ENCODE measurements at regions not wholly inside any gene's neighbourhood (a gene's known extent, or its start where the extent isn't known, plus 50 kb on each side); places are given as distances from the start of the nearest gene placed in this dataset.

- DNase-seq: no peak
These were observed 54.7 kb downstream of the MYEOV start for GRCh38 chr11:69348414-69349235.

GRCh38 chr11:69350040-69350439 is 56.1 kb downstream of the MYEOV start:
- DNase-seq: no peak

DNA sequence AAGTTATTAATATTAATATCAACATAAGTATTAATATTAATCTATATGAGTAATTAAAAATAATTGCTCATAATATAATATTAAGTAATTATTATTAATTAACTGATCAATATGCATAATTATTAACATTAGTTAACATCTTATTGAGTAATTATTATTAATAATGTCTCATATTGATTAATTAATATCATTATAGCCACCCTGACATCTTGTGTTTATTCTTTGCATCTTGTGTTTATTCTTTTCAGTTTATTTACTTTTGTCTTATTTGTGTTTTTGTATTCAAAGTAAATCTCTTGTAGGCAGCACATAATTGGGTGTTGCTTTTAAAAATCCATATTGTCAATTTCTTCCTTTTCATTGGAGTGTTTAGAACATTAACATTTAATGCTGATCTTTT is 56.6 kb downstream of the MYEOV start:
- DNase-seq: no peak

- DNase-seq: no peak
These were observed 57.5 kb downstream of the MYEOV start for GRCh38 chr11:69351460-69351859.

DNA sequence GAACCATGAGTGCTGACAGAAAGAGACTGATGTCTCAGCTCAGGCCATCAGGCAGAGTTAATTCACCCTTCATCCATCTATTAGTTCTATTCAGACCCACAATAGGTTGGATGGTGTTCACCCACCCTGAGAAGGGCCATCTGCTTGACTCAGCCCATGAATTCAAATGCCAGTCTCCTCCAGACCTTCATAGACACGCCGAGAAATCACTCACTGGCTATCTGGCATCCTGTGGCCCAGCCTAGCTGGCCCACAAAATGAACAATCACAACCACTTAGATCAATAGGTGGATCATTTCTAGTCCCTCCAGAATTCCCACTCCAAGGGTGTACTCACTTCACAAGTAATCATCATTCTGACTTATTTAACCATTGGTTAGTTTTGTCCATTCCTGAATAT is 58.2 kb downstream of the MYEOV start:
- DNase-seq: no peak

DNA sequence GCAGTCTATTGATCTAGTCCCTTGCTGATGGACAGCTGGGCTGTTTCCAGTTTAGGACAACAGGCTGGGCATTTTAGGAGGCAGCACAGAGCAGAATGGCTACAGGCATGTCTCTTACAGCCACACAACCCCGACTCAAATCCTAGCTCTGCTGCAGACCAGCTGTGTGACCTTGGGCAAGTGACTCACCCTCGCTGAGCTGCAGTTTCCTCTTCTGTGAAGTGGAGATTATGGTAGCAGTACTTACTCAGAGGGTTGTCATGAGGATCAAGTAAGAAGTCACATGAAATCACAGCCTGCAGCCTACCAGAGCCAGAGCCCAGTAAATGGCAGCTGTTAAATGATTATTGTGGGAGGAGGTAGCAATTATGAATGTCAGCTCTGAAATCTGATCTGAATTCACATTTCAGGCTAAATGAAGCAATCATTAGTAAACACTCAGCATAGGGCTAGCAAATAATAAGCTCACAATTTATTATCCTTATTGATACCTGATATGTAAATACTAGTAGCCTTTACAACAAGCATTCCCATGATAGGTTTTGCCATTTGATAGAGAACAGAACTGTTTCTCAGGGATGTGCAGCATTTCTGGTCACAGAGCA is 58.9 kb downstream of the MYEOV start:
- no peak for DNase-seq

DNA sequence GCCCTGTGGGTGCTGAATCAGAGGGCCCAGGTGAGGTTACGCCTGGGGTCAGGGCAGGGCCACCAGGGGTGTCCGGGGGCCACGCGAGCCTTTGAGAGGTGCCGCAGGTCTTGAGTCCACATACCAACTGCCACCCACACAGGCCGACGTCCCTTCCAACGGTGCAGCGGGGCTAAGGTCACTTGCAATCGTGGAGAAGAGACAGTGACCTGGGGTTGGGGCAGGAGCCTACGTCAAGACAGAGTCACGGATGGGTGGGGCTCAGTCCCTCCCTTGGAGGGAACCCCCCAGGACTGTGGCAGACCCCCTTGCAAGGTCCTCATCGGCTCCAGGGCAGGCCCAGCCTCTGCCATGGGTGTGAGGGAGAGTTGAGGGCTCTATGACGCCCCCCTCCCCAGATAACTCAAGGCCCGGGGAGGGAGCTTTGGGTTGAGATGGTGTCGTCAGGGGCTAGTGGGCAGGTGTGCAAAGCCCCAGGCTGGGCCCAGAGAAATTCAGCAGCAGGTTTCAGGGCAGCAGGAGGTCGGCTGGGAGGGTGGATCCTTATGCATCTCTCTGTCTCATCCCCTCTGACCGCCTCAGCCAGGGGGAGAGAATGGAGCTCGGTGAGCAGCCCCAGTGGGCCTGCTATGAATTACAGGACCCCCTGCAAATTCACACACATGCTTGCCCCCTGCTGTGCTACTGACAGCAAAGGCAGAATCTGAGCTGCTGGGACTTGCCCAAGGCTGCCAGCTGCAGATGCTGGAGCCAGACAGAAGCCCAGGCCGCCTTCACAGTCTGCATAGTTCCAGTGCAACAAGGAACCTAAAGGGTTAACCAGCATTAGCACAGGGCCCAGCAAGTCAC is 60.0 kb downstream of the MYEOV start:
- DNase-seq: no peak

GRCh38 chr11:69354545-69354897 is 60.6 kb downstream of the MYEOV start:
- DNase-seq: no peak

DNA sequence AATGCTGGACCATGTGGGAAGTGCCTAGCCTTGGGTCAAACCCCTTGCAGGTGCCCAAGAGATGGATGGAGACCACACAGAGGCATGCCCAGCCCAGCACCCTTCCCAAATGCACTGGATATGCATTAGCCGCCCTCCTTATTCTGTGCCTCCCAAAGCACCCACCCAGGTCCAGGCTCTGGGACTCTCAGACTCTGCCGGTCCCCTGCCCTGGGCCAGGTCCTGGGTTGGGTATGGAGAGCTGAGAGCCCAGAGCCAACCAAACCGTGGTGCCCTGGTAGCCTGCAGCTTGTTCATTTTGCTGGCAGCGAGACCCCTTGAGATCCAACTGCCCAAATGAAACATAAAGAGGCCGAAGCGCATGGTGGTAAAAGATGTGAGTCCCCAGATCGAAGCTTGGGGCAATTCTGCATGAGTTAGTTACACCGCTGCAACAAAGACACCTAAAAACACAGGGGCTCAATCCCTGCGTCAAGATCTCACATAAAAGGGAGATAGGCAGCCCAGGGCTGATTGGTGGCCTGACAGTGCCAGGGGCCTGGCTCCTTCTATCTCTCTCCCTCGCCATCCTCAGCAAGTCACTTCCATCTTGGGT is 61.5 kb downstream of the MYEOV start:
- no peak for DNase-seq

DNA sequence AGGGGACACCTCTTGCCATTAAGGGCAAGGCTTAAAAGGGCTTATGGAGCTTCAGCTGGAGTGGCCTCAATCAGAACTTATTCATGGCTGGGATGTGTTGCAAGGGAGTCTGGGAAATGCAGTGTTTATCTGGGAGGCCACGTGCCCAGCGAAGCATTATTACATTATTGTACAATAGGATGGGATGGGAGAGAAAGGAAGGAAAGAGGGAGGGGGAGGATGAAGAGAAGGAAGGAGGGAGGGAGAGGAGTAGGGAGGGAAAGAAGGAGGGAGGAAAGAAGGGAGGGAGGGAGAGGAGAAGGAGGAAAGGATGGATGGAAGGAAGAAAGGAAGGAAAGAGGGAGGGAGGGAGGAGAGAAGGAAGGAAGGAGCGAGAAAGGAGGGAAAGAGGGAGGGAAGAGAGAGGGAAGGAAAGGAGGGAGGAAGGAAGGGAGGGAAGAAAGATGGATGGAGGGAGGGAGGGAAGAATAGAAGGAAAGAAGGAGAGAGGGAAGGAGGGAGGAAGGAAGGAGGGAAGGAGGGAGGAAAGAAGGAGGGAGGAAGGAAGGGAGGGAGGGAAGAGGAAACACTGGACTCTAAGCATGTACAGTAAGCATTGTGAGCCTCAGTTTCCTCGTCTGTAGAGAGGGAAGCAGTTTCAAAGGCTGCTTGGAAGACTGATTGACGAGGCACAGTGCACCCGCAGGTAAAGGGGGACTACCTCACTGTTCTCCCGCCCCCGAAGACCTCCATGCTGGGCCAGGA is 62.2 kb downstream of the MYEOV start:
- DNase-seq: no peak

DNA sequence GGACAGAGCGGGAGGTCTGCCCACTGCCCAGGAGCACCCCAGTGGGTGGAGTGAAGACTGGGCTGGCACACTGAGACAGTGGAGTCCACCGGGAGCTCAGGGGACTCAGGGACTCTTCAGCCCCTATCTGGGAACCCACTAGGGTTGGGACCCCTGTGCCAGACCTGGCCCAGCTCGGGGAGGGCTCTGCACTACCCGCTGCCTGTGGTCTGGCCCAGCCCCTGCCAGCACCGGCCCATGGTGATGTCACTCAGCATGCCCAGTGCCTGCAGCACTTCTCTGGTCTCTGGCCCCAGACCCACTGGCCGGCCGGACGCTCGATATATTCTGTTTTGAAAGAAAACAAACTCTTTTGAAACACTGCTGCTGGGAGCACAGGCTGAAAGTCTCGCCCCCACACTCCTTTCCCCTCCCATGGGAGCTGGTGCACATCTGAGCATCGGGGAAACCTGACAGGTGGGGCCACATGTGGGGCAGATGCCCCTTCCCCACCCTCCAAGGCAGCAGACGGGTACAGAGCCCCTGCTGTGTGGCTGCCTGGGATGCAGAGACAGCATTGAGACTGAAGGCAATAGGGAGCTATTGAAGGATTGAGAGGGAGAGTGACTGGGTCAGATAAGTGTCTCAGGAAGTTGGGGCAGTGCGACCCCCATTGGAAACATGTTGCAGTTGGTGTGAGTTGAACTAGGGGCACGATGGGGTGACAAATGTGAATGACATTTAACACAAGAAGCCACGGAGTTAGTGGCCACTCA is 62.9 kb downstream of the MYEOV start:
- no peak for DNase-seq

DNA sequence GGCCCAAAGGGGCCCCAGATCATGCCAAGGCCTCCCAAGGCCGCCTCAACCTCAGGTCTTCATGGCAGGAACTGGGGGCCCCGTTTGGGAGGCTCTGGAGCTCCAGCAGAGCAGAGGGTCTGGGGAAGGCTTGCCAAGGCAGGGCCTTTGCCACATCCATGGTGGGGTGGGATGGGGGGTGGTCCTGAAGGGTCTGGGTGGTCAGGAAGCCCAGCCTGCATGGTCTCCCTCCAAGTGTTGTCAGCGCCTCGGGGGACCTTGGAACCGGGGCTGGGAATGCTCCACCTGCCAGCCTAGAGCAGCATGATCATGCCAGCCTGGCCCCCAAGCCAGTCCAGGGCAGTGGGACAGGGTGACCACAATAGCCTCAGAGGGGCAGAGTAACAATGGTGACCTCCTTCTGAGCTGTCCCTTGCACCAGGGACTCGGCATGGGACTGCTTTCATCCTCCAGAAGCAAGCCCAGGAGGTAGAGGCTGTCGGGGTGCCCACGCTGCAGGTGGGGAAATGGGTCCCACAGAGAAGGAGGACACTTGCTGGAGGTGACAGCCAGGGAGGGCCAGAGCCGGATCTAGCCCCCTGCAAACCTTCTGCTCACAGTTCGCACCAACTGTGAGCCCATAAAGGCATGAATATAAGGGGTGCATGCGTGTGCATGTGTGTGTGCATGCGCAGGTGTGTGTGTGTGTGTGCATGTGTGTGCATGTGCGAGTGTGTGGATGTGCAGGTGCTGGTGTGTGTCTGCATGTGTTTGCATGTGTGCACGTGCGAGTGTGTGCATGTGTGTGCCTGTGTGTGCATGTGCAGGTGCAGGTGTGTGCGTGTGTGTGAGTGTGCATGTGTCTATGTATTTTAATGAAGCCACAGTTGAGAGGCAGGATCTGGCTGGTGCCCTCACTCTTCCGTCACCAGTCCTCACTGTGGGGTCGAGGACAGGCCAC is 63.8 kb downstream of the MYEOV start:
- DNase-seq: no peak

DNA sequence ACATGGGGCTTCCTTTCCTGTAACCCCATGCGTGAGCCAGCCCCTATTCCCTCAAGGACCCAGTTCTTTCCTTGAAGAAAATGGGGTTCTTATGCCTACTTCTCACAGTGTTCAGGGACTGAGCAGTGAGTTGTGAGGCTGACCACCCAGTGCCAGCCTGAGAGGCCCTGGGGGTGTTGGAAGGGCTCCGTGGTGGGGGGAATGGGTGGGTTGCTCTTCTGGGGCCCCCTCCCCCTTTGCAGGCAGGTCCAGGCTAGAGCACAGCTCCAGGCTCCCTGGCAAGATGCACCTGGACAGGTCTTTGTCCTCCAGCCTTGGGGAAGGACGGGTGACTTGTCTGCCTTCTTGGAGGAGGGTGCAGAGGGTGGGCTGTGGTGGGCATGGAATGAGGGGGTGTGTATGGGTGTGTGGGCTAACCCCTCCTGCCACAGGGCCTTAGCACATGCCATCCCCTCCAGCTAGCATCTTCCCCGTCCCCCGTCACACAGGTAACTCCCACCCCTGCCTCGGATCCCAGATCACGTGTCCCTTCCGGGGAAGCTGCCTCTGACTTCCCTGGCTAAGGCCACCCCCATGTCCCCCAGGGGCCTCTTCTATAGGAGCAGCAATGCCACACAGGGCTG is 64.6 kb downstream of the MYEOV start:
- DNase-seq: no peak

DNA sequence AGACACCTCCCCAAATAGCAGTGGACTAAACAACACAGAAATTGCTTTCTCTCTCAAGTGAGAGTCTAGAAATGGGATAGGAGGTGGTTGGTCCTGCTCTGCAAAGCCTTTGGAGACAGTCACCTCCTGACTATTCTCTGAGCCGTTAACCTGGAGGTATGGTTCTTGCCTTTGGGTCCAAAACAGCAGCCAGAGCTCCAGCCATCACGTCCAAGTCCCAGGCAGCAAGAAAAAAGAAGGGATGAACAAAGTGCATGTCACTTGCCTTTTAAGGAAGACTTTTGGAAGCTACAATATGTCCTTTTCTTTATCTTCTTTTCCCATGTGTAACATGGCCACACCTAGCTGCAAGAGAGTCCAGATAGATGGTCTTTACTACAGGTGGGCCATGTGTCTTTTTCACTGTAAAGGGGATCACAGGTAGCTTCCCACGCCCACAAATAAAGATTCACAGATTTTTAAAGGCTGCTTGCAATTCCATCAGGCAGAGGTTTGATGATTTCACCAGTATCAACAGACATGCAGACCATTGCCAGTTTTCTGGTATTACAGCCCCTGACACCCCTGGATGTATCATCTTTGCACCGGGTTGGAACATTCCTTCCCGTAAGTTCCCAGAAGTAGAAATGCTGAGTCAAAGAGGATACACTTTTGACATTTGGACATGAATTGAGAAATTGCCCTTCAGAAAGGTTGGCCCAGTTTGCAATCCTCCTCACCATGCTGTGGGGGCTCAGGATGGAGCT is 66.0 kb downstream of the MYEOV start:
- no peak for DNase-seq

GRCh38 chr11:69360606-69361005 is 66.7 kb downstream of the MYEOV start:
- DNase-seq: no peak

DNA sequence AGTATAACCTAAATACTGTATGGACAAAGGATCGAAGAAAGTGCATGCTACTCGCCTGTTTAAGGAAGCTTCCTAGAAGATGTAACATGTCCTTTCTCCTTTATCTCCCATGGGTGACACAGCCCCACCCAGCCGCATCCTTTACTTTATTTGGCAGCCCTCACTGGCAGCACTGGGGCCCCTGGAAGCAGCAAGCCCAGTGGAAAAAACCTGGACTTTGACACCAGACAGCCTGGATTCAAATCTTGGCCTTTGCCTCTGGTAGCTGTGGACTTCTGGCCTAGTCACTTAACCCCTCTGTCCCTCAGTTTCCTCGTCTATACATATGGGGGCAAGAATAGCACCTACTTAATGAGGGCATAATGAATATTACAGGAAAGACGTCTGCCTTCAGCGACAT is 67.1 kb downstream of the MYEOV start:
- DNase-seq: no peak

DNA sequence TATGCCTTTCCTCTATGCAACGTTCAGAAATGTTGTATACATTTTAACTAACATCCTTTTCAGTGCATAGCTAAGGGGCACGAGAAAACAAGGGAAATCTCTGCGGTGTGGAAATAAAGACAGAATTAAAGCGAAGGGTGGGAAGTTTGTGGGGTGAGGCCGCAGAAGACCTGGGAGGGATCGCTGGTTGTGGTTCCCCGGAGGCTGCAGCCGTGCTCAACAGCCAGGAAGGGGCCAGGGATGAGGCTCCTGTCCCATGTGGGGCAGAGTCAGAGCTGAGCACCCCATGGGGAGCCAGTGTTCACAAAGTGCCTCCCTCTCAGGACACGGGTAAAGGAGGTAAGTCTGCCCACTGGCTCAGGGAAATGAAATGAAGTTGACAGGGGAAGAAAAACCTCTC is 67.5 kb downstream of the MYEOV start:
- no peak for DNase-seq

- DNase-seq: no peak
These were observed 68.4 kb downstream of the MYEOV start for GRCh38 chr11:69362315-69362714.

DNA sequence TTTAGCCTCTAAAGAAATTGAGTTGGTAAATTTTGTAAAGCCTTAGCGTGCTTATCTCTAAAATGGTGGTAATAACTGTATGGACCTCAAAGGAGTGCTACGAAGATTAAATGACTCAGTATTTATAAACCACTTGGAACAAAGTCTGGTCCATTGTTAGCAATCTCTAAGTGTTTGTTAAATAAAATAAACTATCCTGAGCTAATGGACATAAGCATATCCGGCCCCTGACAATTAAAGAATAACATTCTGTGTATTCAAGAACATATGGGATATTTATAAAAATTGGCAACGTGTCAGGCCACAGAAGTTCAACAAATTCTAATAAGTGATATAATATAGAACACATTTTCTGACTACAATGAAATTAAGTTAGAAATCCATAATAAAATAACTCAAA is 71.0 kb downstream of the MYEOV start:
- DNase-seq: no peak

- no peak for DNase-seq
These were observed 71.6 kb downstream of the MYEOV start for GRCh38 chr11:69365558-69365957.

Data from CD4-positive, alpha-beta T cell treated with Interleukin-17A for 1 hour (primary cell).